Upper lobe of left lung (tissue), 6 donors: ENCODE measurements at regions not wholly inside any gene's neighbourhood (a gene's known extent, or its start where the extent isn't known, plus 50 kb on each side); places are given as distances from the start of the nearest gene placed in this dataset.
A peak's percentile ranks its signal among the peaks of the same experiment; 100 is the strongest.

Source experiments
- ATAC-seq, 2 donors: fragments of 200-7000 bp; cut with Tn5 transposase; one replicate each; pipeline ENCODE4 v1.9.1; 2022; ENCODE audit warnings: mild to moderate bottlenecking in 2 of 2, moderate library complexity in 2 of 2; ENCODE audit not compliant: low FRiP score in 2 of 2
- DNase-seq, 2 donors: peaks; one replicate each; pipeline ENCODE4 v3.0.0-alpha.2; 2019 to 2020
- H3K27ac ChIP-seq, 4 donors: fragments of 200-600 bp; sonication (generic); one replicate each; pipeline ENCODE4 v1.5.1; 2016 to 2019
- H3K27me3 ChIP-seq, 4 donors: fragments of 200-600 bp; sonication (generic); one replicate each; pipeline ENCODE4 v1.5.1; 2017 to 2019
- H3K36me3 ChIP-seq, 4 donors: fragments of 200-600 bp; sonication (generic); one replicate each; pipeline ENCODE4 v1.5.1; 2016 to 2019
- H3K4me1 ChIP-seq, 4 donors: fragments of 200-600 bp; sonication (generic); one replicate each; pipeline ENCODE4 v1.5.1; 2018 to 2019
- H3K4me3 ChIP-seq, 4 donors: fragments of 200-600 bp; sonication (generic); one replicate each; pipeline ENCODE4 v1.5.1; 2017 to 2019; ENCODE audit warnings: mild to moderate bottlenecking in 2 of 4, moderate library complexity in 1 of 4
- H3K9me3 ChIP-seq, 4 donors: fragments of 200-600 bp; sonication (generic); one replicate each; pipeline ENCODE4 v1.5.1; 2018 to 2019
- CTCF ChIP-seq, 6 experiments: fragments of 450-650 bp in 4 of 6; fragments of 200-600 bp in 2 of 6; sonication (generic) in 2 of 6; IDR thresholded peaks; one replicate each; pipeline ENCODE4 v1.5.1; 2016 to 2019; ENCODE audit warnings: antibody characterized with exemption in 6 of 6
- EP300 ChIP-seq, 4 donors: sonication (generic); formaldehyde crosslinking; IDR thresholded peaks; one replicate each; pipeline ENCODE4 v1.5.1; 2017; ENCODE audit warnings: antibody characterized with exemption in 4 of 4, control low read depth in 2 of 4
- POLR2A ChIP-seq, 4 donors: fragments of 450-650 bp; IDR thresholded peaks; one replicate each; pipeline ENCODE4 v1.5.1; 2016 to 2017; ENCODE audit warnings: antibody characterized with exemption in 4 of 4, mild to moderate bottlenecking in 2 of 4
- POLR2AphosphoS5 ChIP-seq, 2 donors: sonication (generic); formaldehyde crosslinking; IDR thresholded peaks; one replicate each; pipeline ENCODE4 v1.5.1; 2017; ENCODE audit warnings: antibody characterized with exemption in 2 of 2
- WGBS, 2 donors: methylation state at CpG; one replicate each; pipeline ENCODE4 v1.1.5; 2017 to 2018; 5-methylcytosine and 5-hydroxymethylcytosine counted together
- donor health status: DM: no; HTN: no; CAD: no; lungs with moderate emphysema.
- donor health status: DM: no; HTN: yes; CAD: no; lungs with severe emphysema.

GRCh38 chr6:111972745-111973117 lies 81.2 kb upstream of the CCN6 start:
- no peak overlapping the region for H3K4me3 ChIP-seq

DNA sequence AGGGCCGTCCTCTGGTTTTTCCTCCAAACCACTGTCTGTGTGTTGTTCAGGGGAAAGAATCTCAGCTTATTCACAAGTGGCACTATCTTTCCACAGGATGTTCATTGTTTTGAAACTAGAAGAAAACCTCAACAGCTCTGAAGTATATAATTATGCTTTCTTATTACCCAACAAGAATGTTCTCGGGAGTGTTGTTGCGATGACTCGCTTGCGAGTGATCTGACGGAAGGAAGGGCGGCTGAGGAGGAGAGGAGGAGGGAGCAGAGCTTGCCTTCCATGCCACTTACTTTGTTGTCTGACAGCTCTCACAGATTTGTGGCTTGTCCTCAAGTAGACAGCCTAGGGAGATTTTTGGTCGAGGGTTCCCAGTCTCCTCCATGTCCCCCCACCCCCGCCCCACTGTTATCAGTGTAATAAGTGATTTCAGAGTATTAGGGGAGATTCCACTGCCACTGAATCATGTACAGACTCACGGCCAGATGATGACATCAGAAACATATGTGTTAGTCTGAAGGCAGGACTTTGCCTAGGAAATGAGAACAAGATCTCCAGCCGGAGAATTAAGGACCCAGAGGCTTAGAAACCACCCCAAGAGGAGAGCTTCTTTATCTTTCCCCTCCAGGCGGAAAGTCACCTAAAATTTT lies 80.7 kb upstream of the CCN6 start:
- WGBS, 2 donors: 20 to 30% methylated on average over 11 to 12 of the region's 12 CpGs
- no peaks in the 10 kb centered on the region for H3K27me3 ChIP-seq
- H3K27ac ChIP-seq: peak overlapping the region; percentile 68 to 79 (median 72)
- no peaks in the 10 kb centered on the region for H3K9me3 ChIP-seq
- DNase-seq (peak in 1 of 2 donors; percentile 60), ATAC-seq (peak; percentile 85 to 91)
- no peak overlapping the region for H3K4me3 ChIP-seq
- TF ChIP-seq POLR2A (IDR thresholded peaks at IDR 0.05) (peak in 1 of 4 donors; percentile 23), EP300 (IDR thresholded peaks at IDR 0.05) (no peak), POLR2AphosphoS5 (IDR thresholded peaks at IDR 0.05) (peak; percentile 53 to 55)
- H3K36me3 ChIP-seq: no peaks in the 10 kb centered on the region
- H3K4me1 ChIP-seq: peaks cover 15 to 19% (median 18%) of the 10 kb centered on the region in 4 donors

More at GRCh38 chr6:111972745-111973117, 81.2 kb upstream of the CCN6 start:
- Histone ChIP-seq H3K36me3 (no peaks in the 10 kb centered on the region), H3K27me3 (no peaks in the 10 kb centered on the region), H3K27ac (peak overlapping the region; percentile 68 to 79 (median 72)), H3K4me1 (peaks cover 15 to 19% (median 18%) of the 10 kb centered on the region in 4 donors), H3K9me3 (no peaks in the 10 kb centered on the region)
- peak in 1 of 2 donors; percentile 3 for ATAC-seq
- WGBS, 2 donors: 91 to 92% methylated on average over 5 of the region's 5 CpGs
- no peak for DNase-seq
- TF ChIP-seq CTCF (IDR thresholded peaks at IDR 0.05) (no peak), EP300 (IDR thresholded peaks at IDR 0.05) (no peak), POLR2A (IDR thresholded peaks at IDR 0.05) (no peak), POLR2AphosphoS5 (IDR thresholded peaks at IDR 0.05) (no peak)

DNA sequence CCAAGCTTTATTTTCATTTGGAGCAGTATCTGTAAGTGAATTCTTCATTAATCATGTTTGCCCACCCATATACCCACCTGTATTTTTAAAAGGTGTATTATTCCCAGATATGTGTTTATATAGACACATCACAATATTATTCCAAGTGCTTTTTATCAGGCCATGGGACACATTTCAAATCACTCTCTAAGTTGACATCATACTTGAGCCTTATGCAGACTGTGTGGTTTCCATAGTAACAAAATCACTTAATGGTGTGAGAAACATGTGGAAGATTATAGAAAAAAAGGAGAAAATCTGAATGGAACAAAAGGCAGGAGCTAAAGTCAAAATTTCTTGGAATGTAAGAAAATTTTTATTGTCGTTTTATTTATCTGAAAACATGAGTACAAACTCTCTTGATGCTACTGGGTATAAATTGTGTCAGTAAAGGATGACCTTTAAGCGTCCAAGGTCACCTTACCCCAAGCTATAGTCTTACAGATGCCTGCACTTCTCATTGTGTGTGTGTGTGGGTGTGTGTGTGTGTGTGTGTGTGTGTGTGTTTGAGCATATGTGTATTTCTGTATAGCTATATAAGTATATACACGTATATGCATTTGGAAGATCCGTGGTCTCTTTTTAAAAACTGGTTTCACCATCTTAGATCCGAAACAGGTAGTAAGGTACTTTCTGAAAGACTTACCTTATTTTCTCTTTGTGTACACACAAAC lies 79.8 kb upstream of the CCN6 start:
- TF ChIP-seq POLR2A (IDR thresholded peaks at IDR 0.05) (no peak), POLR2AphosphoS5 (IDR thresholded peaks at IDR 0.05) (no peak), EP300 (IDR thresholded peaks at IDR 0.05) (no peak), CTCF (IDR thresholded peaks at IDR 0.05) (no peak)
- Histone ChIP-seq H3K9me3 (no peaks in the 10 kb centered on the region), H3K4me3 (no peak overlapping the region), H3K4me1 (peaks cover 15 to 19% (median 18%) of the 10 kb centered on the region in 4 donors), H3K36me3 (no peaks in the 10 kb centered on the region), H3K27me3 (no peaks in the 10 kb centered on the region), H3K27ac (peak overlapping the region; percentile 68 to 79 (median 72))
- 94% methylated on average over 5 of the region's 5 CpGs for WGBS, 2 donors
- ATAC-seq (peak in 1 of 2 donors; percentile 57), DNase-seq (no peak)

- Histone ChIP-seq H3K27ac (no peak overlapping the region), H3K36me3 (no peaks in the 10 kb centered on the region), H3K4me3 (no peak overlapping the region), H3K27me3 (no peaks in the 10 kb centered on the region), H3K4me1 (peaks cover 15 to 19% (median 18%) of the 10 kb centered on the region in 4 donors), H3K9me3 (no peaks in the 10 kb centered on the region)
- ATAC-seq (no peak), DNase-seq (no peak)
- WGBS, 2 donors: 84 to 91% methylated on average over 6 of the region's 6 CpGs
- TF ChIP-seq CTCF (IDR thresholded peaks at IDR 0.05): no peak
- TF ChIP-seq POLR2A (IDR thresholded peaks at IDR 0.05): no peak
- no peak for TF ChIP-seq EP300 (IDR thresholded peaks at IDR 0.05)
- TF ChIP-seq POLR2AphosphoS5 (IDR thresholded peaks at IDR 0.05): no peak
These were observed 78.4 kb upstream of the CCN6 start for GRCh38 chr6:111975466-111975865.

DNA sequence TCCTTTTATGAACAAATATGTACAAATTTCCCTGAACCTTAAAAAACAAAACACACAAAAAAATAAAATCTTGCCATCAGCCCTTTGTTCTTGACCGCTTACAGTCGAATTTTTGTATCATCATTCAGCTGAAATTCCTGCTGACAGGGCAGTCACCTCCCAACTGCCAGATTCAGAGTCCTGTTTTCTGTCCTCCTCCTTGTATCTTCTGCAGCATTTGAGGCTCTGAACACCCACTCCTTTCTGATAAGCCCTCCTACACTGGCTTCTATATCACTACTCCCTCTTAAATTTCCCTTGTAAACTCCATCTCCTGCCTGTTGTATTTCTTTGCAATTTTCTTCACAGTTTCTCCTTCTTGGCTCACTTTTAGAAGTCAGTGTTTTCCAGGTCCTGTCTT lies 77.8 kb upstream of the CCN6 start:
- H3K4me3 ChIP-seq: no peak overlapping the region
- no peaks in the 10 kb centered on the region for H3K9me3 ChIP-seq
- H3K27ac ChIP-seq: no peak overlapping the region
- ATAC-seq (no peak), DNase-seq (no peak)
- H3K4me1 ChIP-seq: peaks cover 15 to 19% (median 15%) of the 10 kb centered on the region in 4 donors
- TF ChIP-seq POLR2A (IDR thresholded peaks at IDR 0.05) (no peak), POLR2AphosphoS5 (IDR thresholded peaks at IDR 0.05) (no peak), CTCF (IDR thresholded peaks at IDR 0.05) (no peak), EP300 (IDR thresholded peaks at IDR 0.05) (no peak)
- no peaks in the 10 kb centered on the region for H3K36me3 ChIP-seq
- no peaks in the 10 kb centered on the region for H3K27me3 ChIP-seq
- 83 to 94% methylated on average over 2 of the region's 2 CpGs for WGBS, 2 donors
